CD4-positive, CD25-positive, alpha-beta regulatory T cell (primary cell): ENCODE measurements at regions not wholly inside any gene's neighbourhood (a gene's known extent, or its start where the extent isn't known, plus 50 kb on each side); places are given as distances from the start of the nearest gene placed in this dataset.

ENCODE experiments used
- ATAC-seq, 2 donors: fragments of 150-1000 bp; cut with Tn5 transposase; one replicate each; pipeline ENCODE4 v1.10.0; 2021; ENCODE audit warnings: low read depth in 2 of 2, moderate number of reproducible peaks in 2 of 2, moderate library complexity in 1 of 2
- DNase-seq, 3 donors: peaks; one replicate each; pipeline versions ENCODE4 v3.0.0 to v3.0.0-alpha.2; 2012 to 2022; ENCODE audit warnings: mixed read lengths in 1 of 3
- H3K27ac ChIP-seq: one replicate; pipeline ENCODE4 v1.7.0; 2013; ENCODE audit warnings: mild to moderate bottlenecking, low read length; ENCODE audit not compliant: insufficient read depth, poor library complexity, severe bottlenecking
- H3K27me3 ChIP-seq: one replicate; pipeline ENCODE4 v1.7.0; 2013; ENCODE audit warnings: low read length; ENCODE audit not compliant: control insufficient read depth, insufficient read depth
- H3K36me3 ChIP-seq: one replicate; pipeline ENCODE4 v1.7.0; 2013; ENCODE audit warnings: mild to moderate bottlenecking, low read length, moderate library complexity; ENCODE audit not compliant: control insufficient read depth, insufficient read depth
- H3K4me1 ChIP-seq: 2 replicates; pipeline ENCODE4 v1.7.0; 2013; ENCODE audit warnings: mild to moderate bottlenecking, low read length; ENCODE audit not compliant: insufficient read depth, control insufficient read depth, poor library complexity, severe bottlenecking
- H3K4me3 ChIP-seq: one replicate; pipeline ENCODE4 v1.7.0; 2013; ENCODE audit warnings: low read depth, mild to moderate bottlenecking, low read length, moderate library complexity
- H3K9me3 ChIP-seq, 2 experiments: 1 replicate in 1 of 2; 2 replicates in 1 of 2; pipeline ENCODE4 v1.7.0; 2013; ENCODE audit warnings: low read length in 2 of 2, mild to moderate bottlenecking in 1 of 2, moderate library complexity in 1 of 2; ENCODE audit not compliant: control insufficient read depth in 2 of 2
- H3K27ac Mint-ChIP-seq, 3 donors: one replicate each; pipeline ENCODE4 v1.8.0; 2020 to 2022; ENCODE audit warnings: mild to moderate bottlenecking in 3 of 3, mixed read lengths in 3 of 3, moderate library complexity in 2 of 3
- H3K27me3 Mint-ChIP-seq: one replicate; pipeline ENCODE4 v1.8.0; 2022; ENCODE audit warnings: mild to moderate bottlenecking, mixed read lengths
- H3K36me3 Mint-ChIP-seq: one replicate; pipeline ENCODE4 v1.8.0; 2020; ENCODE audit warnings: mixed read lengths
- H3K4me1 Mint-ChIP-seq, 4 donors: one replicate each; pipeline ENCODE4 v1.8.0; 2020 to 2022; ENCODE audit warnings: mixed read lengths in 4 of 4, mild to moderate bottlenecking in 1 of 4
- H3K4me3 Mint-ChIP-seq, 4 donors: one replicate each; pipeline ENCODE4 v1.8.0; 2020 to 2022; ENCODE audit warnings: mild to moderate bottlenecking in 4 of 4, mixed read lengths in 4 of 4, moderate library complexity in 3 of 4
- H3K9me3 Mint-ChIP-seq, 7 donors: one replicate each; pipeline ENCODE4 v1.8.0; 2020 to 2022; ENCODE audit warnings: mixed read lengths in 7 of 7, mild to moderate bottlenecking in 3 of 7, moderate library complexity in 2 of 7

DNA sequence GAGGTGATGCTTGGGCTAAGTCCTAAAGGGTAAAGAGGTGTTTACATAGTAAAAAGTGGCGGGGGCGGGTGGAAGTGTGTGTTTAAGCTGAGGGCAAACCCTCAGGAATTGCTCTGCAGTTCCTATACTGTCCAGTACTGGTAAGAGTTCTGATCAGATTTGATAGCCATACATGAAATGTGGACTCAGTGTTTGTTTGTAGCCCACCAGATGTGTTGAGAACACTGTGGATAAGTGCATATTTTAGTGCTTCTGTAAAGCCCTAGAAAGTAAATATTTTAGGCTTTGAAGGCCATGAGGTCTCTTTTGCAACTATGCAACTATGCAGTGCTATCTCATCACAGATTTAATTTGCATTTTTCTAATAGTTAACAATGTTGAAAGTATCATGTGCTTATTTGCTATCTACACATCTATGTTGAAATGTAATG lies 80.7 kb upstream of the EOLA2 start:
- Histone ChIP-seq H3K27me3 (no peaks in the 10 kb centered on the region), H3K4me3 (no peak overlapping the region), H3K36me3 (no peaks in the 10 kb centered on the region), H3K4me1 (no peaks in the 10 kb centered on the region), H3K9me3 (no peaks in the 10 kb centered on the region), H3K27ac (no peak overlapping the region)
- ATAC-seq (no peak), DNase-seq (no peak)
- Mint-ChIP-seq H3K36me3 (no peaks in the 10 kb centered on the region), H3K27me3 (no peaks in the 10 kb centered on the region), H3K4me3 (no peak overlapping the region), H3K9me3 (peaks cover 0 to 3% (median 0%) of the 10 kb centered on the region in 7 donors), H3K27ac (no peak overlapping the region), H3K4me1 (no peaks in the 10 kb centered on the region)

DNA sequence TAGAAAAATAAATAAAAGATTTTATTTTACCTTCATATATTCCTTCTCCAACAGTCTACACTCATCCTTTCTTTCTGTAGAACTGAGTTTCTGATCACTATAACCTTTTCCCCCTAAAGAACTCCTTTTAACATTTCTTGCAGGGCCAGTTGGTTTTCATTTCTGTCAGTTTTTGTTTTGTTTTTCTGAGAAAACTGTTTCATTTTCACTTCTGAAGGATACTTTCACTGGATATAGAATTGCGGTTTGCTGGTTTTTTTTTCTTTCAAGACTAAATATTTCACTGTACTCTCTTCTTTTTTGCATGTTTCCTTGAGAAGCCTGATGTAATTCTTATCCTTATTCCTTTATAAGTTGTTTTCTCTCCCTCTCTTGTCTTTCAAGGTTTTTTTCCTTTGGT lies 90.4 kb upstream of the EOLA2 start:
- no peaks in the 10 kb centered on the region for H3K36me3 ChIP-seq
- H3K27ac ChIP-seq = no peak overlapping the region
- peak overlapping the region in 1 of 3 donors; percentile 80 for H3K27ac Mint-ChIP-seq
- no peaks in the 10 kb centered on the region for H3K27me3 Mint-ChIP-seq
- no peaks in the 10 kb centered on the region for H3K36me3 Mint-ChIP-seq
- peaks cover 0 to 10% (median 4%) of the 10 kb centered on the region in 4 donors for H3K4me1 Mint-ChIP-seq
- peak overlapping the region in 1 of 4 donors; percentile 65 for H3K4me3 Mint-ChIP-seq
- no peaks in the 10 kb centered on the region for H3K9me3 ChIP-seq
- ATAC-seq = no peak
- H3K4me1 ChIP-seq = no peaks in the 10 kb centered on the region
- no peaks in the 10 kb centered on the region for H3K9me3 Mint-ChIP-seq
- no peak overlapping the region for H3K4me3 ChIP-seq
- H3K27me3 ChIP-seq = no peaks in the 10 kb centered on the region
- DNase-seq = peak in 1 of 3 donors; percentile 46

DNA sequence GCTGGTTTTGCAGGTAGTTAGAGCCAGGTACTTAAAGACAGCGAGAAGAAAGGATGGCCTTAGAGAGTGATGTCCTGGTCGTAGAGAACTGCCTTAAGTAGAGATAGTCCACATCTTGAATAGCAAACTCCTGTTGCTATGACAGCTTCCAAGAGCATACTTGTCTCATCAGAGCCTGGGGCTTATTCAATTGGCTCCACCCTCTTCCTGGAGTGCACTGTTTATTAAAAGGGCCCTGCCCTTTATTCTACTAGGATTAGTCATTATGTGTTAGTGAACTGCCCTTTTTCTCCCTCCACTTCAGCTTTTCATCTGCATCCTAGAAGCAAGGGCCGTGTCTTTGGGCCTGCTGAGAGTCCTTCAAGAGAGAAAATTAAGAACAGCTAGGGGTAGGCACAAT lies 94.5 kb upstream of the EOLA2 start:
- Mint-ChIP-seq H3K36me3 (no peaks in the 10 kb centered on the region), H3K9me3 (peaks cover 0 to 7% (median 3%) of the 10 kb centered on the region in 7 donors), H3K27me3 (peaks cover 5% of the 10 kb centered on the region), H3K4me1 (peaks cover 0 to 10% (median 4%) of the 10 kb centered on the region in 4 donors), H3K27ac (no peak overlapping the region), H3K4me3 (no peak overlapping the region)
- Histone ChIP-seq H3K9me3 (peaks cover 0 to 3% of the 10 kb centered on the region in 2 experiments), H3K27ac (no peak overlapping the region), H3K4me3 (no peak overlapping the region), H3K27me3 (no peaks in the 10 kb centered on the region), H3K36me3 (no peaks in the 10 kb centered on the region), H3K4me1 (no peaks in the 10 kb centered on the region)
- ATAC-seq (no peak), DNase-seq (no peak)

DNA sequence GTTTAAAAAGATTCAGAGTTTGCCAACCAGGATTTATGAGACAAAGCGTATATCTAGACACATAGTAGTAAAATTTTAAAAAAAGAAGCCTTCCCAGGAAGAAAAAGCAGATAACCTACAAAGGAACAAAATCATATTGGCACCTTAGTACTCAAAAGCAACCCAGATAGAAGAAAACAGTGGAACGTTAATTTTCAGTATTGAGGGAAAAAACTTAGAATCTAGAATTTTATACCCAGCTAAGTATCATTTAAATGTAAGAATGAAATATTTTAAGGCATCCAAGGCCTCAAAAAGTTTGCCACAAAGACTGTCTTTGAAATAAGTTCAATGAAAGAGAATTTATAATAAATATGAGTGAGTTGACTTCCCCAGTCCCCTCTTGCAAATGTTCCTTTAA lies 96.5 kb upstream of the EOLA2 start:
- Mint-ChIP-seq H3K9me3 (peaks cover 0 to 7% (median 3%) of the 10 kb centered on the region in 7 donors), H3K27me3 (peaks cover 5% of the 10 kb centered on the region), H3K27ac (no peak overlapping the region), H3K36me3 (no peaks in the 10 kb centered on the region), H3K4me1 (no peaks in the 10 kb centered on the region), H3K4me3 (no peak overlapping the region)
- DNase-seq = no peak
- no peak overlapping the region for H3K4me3 ChIP-seq
- H3K4me1 ChIP-seq = no peaks in the 10 kb centered on the region
- peaks cover 0 to 3% of the 10 kb centered on the region in 2 experiments for H3K9me3 ChIP-seq
- H3K36me3 ChIP-seq = no peaks in the 10 kb centered on the region
- no peaks in the 10 kb centered on the region for H3K27me3 ChIP-seq
- H3K27ac ChIP-seq = no peak overlapping the region
- ATAC-seq = no peak

DNA sequence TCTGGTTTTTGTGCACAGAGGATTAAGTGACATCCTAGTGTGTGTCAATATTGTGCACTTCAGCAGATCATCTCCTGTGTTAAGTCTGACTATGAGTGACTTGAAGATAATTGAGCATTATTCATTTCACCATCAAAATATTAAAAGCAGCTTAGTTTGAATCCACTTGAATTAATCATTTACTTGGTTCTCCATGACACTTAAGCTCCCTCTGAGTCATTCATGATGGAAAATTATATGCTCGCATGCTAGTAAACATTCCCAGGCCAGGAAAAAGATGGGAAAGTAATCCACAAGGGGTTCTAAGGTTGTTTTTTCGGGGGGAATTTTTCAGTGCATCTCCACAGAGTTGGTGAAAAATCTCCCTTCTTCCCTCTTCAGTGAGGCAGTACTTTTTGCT lies 97.2 kb upstream of the EOLA2 start:
- Histone ChIP-seq H3K36me3 (no peaks in the 10 kb centered on the region), H3K4me1 (no peaks in the 10 kb centered on the region), H3K27ac (no peak overlapping the region), H3K27me3 (no peaks in the 10 kb centered on the region), H3K9me3 (peaks cover 0 to 3% of the 10 kb centered on the region in 2 experiments), H3K4me3 (no peak overlapping the region)
- Mint-ChIP-seq H3K9me3 (peaks cover 0 to 7% (median 3%) of the 10 kb centered on the region in 7 donors), H3K4me1 (no peaks in the 10 kb centered on the region), H3K4me3 (no peak overlapping the region), H3K27ac (no peak overlapping the region), H3K36me3 (no peaks in the 10 kb centered on the region), H3K27me3 (peaks cover 5% of the 10 kb centered on the region)
- ATAC-seq = no peak
- DNase-seq = no peak

DNA sequence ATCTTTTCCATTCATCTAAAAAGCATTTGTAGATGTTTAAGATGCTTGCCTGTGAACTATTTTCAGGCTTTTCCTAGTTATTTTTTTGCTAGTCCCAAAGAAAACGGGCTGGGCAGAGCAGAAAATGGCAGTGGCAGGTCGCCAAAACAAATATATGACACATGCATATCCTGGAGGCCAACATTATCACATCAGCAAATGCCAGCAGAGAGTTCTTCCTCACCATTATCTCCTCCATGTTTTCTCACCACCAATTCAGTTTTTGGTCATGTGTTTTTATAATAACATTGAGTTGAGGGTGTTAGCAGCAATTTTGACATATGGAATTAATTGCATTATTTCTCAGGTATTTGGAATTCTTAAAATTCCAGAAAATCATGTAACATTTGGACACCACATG lies 97.9 kb upstream of the EOLA2 start:
- H3K9me3 Mint-ChIP-seq = peaks cover 0 to 7% (median 3%) of the 10 kb centered on the region in 7 donors
- ATAC-seq (no peak), DNase-seq (no peak)
- no peaks in the 10 kb centered on the region for H3K4me1 Mint-ChIP-seq
- H3K4me1 ChIP-seq = no peaks in the 10 kb centered on the region
- H3K9me3 ChIP-seq = peaks cover 0 to 3% of the 10 kb centered on the region in 2 experiments
- H3K27me3 ChIP-seq = no peaks in the 10 kb centered on the region
- H3K4me3 Mint-ChIP-seq = no peak overlapping the region
- peaks cover 5% of the 10 kb centered on the region for H3K27me3 Mint-ChIP-seq
- H3K36me3 Mint-ChIP-seq = no peaks in the 10 kb centered on the region
- no peak overlapping the region for H3K4me3 ChIP-seq
- H3K27ac ChIP-seq = no peak overlapping the region
- no peaks in the 10 kb centered on the region for H3K36me3 ChIP-seq
- no peak overlapping the region for H3K27ac Mint-ChIP-seq

DNA sequence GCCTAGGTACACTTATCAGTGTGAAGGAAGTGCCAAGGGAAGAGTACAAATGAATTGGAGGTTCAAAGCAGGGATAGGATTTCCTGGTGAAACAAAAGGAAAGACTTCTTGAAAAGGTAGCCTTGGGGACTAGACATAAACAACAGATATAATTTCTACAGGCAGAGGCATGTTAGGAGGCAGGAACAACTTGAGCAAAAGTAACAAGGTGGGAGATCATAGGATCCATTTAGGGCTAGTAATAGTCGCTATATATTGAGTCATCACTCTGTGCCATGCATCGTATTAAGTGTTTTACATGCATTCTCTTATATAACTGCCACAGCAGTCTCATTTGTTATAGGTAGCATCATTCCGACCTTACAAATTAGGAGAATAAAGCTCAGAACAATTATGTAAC lies 98.3 kb upstream of the EOLA2 start:
- Mint-ChIP-seq H3K4me1 (no peaks in the 10 kb centered on the region), H3K27ac (no peak overlapping the region), H3K9me3 (peaks cover 0 to 7% (median 3%) of the 10 kb centered on the region in 7 donors), H3K27me3 (peaks cover 5% of the 10 kb centered on the region), H3K36me3 (no peaks in the 10 kb centered on the region), H3K4me3 (no peak overlapping the region)
- ATAC-seq (no peak), DNase-seq (no peak)
- Histone ChIP-seq H3K4me3 (no peak overlapping the region), H3K9me3 (peaks cover 0 to 3% of the 10 kb centered on the region in 2 experiments), H3K27ac (no peak overlapping the region), H3K27me3 (no peaks in the 10 kb centered on the region), H3K36me3 (no peaks in the 10 kb centered on the region), H3K4me1 (no peaks in the 10 kb centered on the region)

DNA sequence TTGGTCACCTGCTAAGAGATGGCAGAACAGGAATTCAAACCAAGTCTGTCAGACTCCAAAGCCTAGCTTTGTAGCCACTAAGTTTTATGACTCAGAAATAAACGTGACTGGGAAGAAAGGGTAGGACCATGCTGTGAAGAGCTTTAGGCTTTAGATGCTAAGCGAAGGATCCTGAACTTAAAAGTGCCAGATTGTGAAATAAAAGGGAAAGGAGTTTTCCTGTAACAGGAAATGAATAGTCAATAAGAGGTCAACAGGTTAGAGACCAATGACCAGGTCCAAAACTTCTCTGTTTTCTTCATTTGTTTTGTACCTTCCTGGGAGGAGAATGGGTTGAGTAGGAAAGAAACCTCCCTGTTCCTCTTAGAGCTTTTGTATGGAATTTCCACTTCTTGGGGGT lies 98.8 kb upstream of the EOLA2 start:
- ATAC-seq (no peak), DNase-seq (no peak)
- peaks cover 6% of the 10 kb centered on the region for H3K27me3 Mint-ChIP-seq
- Histone ChIP-seq H3K9me3 (peaks cover 0 to 3% of the 10 kb centered on the region in 2 experiments), H3K4me3 (no peak overlapping the region), H3K27ac (no peak overlapping the region), H3K36me3 (no peaks in the 10 kb centered on the region), H3K27me3 (no peaks in the 10 kb centered on the region), H3K4me1 (no peaks in the 10 kb centered on the region)
- H3K36me3 Mint-ChIP-seq = no peaks in the 10 kb centered on the region
- H3K9me3 Mint-ChIP-seq = peaks cover 0 to 7% (median 3%) of the 10 kb centered on the region in 7 donors
- no peak overlapping the region for H3K4me3 Mint-ChIP-seq
- H3K4me1 Mint-ChIP-seq = no peaks in the 10 kb centered on the region
- H3K27ac Mint-ChIP-seq = no peak overlapping the region
